ENCODE measurements at regions not wholly inside any gene's neighbourhood (a gene's known extent, or its start where the extent isn't known, plus 50 kb on each side); places are given as distances from the start of the nearest gene placed in this dataset.

GRCh38 chr13:91277013-91277676 lies 70.3 kb upstream of the MIR17HG start:
- TF ChIP-seq CTCF (IDR thresholded peaks at IDR 0.05; ENCODE audit: low read depth, low read length): no peak

GRCh38 chr13:91278291-91278690 lies 69.2 kb upstream of the MIR17HG start:
- TF ChIP-seq CTCF (IDR thresholded peaks at IDR 0.05; ENCODE audit: low read depth, low read length): no peak
- DNase-seq (ENCODE audit: extremely low read depth, low read depth): no peak

More at GRCh38 chr13:91277013-91277676, 70.3 kb upstream of the MIR17HG start:
- DNase-seq (ENCODE audit: extremely low read depth, low read depth): no peak

DNA sequence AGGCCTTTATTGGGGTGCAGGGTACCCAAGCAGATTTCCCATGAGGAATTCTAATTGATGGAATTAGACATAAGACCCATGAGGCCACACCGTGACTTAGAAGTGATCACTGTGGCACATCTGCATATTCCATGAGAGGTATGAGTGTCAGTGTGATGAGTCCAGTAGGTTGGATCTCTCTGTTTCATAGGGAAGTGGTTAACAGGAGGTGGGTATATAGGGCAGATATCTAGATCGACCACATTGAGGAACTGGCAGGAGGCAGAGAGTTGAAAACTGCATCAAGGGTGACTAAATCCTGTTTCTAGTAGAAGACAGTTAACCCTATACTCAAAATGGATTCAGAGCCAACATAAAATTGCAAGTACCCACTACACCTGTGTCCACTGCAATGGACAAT lies 68.6 kb upstream of the MIR17HG start:
- no peak for DNase-seq (ENCODE audit: extremely low read depth, low read depth)
- TF ChIP-seq CTCF (IDR thresholded peaks at IDR 0.05; ENCODE audit: low read depth, low read length): no peak

DNA sequence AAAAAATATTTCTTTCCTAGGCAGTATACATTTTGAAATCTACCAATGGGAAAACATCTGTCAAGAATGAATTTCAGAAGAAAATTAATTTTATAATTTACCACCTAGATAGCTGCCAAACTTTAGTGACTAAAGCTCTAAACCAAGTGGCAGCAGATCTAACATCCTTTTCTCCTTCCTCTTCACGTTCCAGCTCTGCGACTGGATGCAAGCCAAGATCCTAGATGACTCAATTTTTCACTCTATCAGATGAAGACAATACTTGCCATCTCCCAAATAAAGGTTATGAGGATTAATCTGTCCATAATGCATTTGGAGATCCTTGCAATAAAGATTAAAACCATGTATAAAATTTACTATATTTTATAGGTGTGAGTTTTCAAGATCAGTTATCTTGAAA lies 66.7 kb upstream of the MIR17HG start:
- TF ChIP-seq CTCF (IDR thresholded peaks at IDR 0.05; ENCODE audit: low read depth, low read length): no peak
- no peak for DNase-seq (ENCODE audit: extremely low read depth, low read depth)

GRCh38 chr13:91284335-91284734 lies 63.2 kb upstream of the MIR17HG start:
- TF ChIP-seq CTCF (IDR thresholded peaks at IDR 0.05; ENCODE audit: low read depth, low read length): no peak
- no peak for DNase-seq (ENCODE audit: extremely low read depth, low read depth)

- no peak for DNase-seq (ENCODE audit: extremely low read depth, low read depth)
- TF ChIP-seq CTCF (IDR thresholded peaks at IDR 0.05; ENCODE audit: low read depth, low read length): no peak
Observed at GRCh38 chr13:91286317-91286716, 61.2 kb upstream of the MIR17HG start.

GRCh38 chr13:91291078-91291477 lies 56.4 kb upstream of the MIR17HG start:
- DNase-seq (ENCODE audit: extremely low read depth, low read depth): no peak
- no peak for TF ChIP-seq CTCF (IDR thresholded peaks at IDR 0.05; ENCODE audit: low read depth, low read length)

All from AG09319 (cell line).